ENCODE measurements at regions not wholly inside any gene's neighbourhood (a gene's known extent, or its start where the extent isn't known, plus 50 kb on each side); places are given as distances from the start of the nearest gene placed in this dataset.

- WGBS, 2 experiments (ENCODE audit: extremely low coverage in 2 of 2, insufficient read length in 1 of 2), result 88% methylated on average over 1 of the region's 3 CpGs; no CpG with 5 or more reads in 1 of the 2 experiments
- Histone ChIP-seq H4K8ac (ENCODE audit: low read depth in 2 of 2, low read length in 2 of 2) (no peak overlapping the region), H4K91ac (ENCODE audit: insufficient read depth, low read depth, low read length) (no peak overlapping the region), H3K4me1 (ENCODE audit: control insufficient read depth, insufficient read depth, low read length) (peaks cover 1% of the 10 kb centered on the region; the same call in 1 of the 2 replicates), H3K23ac (ENCODE audit: low read depth, low read length) (no peak overlapping the region), H2BK15ac (ENCODE audit: low read depth, low read length) (no peak overlapping the region), H3K9me3 (ENCODE audit: control insufficient read depth, insufficient read depth, low read length) (no peaks in the 10 kb centered on the region), H3K4ac (ENCODE audit: low read depth, low read length) (peak overlapping the region; percentile 16; the same call in 1 of the 2 replicates), H3K27me3 (ENCODE audit: control insufficient read depth, insufficient read depth, low read length) (no peaks in the 10 kb centered on the region; the same call in 1 of the 2 replicates), H3K56ac (ENCODE audit: extremely low read depth, insufficient read depth, low read length) (no peak overlapping the region), H3K18ac (ENCODE audit: low read depth, low read length) (no peak overlapping the region), H3K14ac (replicated peaks; ENCODE audit: low read depth, low read length) (no peak overlapping the region), H2BK20ac (ENCODE audit: low read depth, low read length) (peak overlapping the region; percentile 20; the same call in 1 of the 2 replicates), H3K79me1 (ENCODE audit: low read depth in 1 of 2, low read length in 2 of 2) (no peaks in the 10 kb centered on the region), H3K36me3 (ENCODE audit: control insufficient read depth, insufficient read depth, low read length) (no peaks in the 10 kb centered on the region; the same call in 1 of the 2 replicates), H3K4me2 (ENCODE audit: low read depth, low read length) (no peak overlapping the region), H2AK5ac (ENCODE audit: low read depth, low read length) (peak overlapping the region; percentile 52), H2AK9ac (replicated peaks; ENCODE audit: low read depth, low read length, poor library complexity) (no peak overlapping the region), H2BK5ac (ENCODE audit: low read depth, low read length, poor library complexity, severe bottlenecking) (no peak overlapping the region), H3K4me3 (ENCODE audit: insufficient read depth, low read depth, low read length) (no peak overlapping the region), H2BK120ac (ENCODE audit: low read depth, low read length) (no peak overlapping the region), H3K27ac (ENCODE audit: insufficient read depth, low read length) (no peak overlapping the region), H2AFZ (replicated peaks; ENCODE audit: low read length, poor library complexity) (no peak overlapping the region), H3K9me1 (ENCODE audit: insufficient read depth, low read length) (no peaks in the 10 kb centered on the region), H4K20me1 (ENCODE audit: insufficient read depth, low read length) (no peaks in the 10 kb centered on the region), H3K9ac (ENCODE audit: low read depth, low read length) (no peak overlapping the region), H4K5ac (ENCODE audit: low read depth, low read length) (no peak overlapping the region)
- in situ Hi-C loops (cut with MboI; ENCODE audit: low sequenced_read_pairs), result no loop called here
- CTCF ChIA-PET, result no interaction called here
- intact Hi-C loops (cut with micrococcal nuclease), result no loop called here
- ATAC-seq (ENCODE audit: low read depth), result no peak
- BruUV-seq (replicated peaks), result no TSS peak
- TF ChIP-seq RFX5 (IDR thresholded peaks at IDR 0.05; ENCODE audit: low read depth, low read length) (no peak), POLR2A (IDR thresholded peaks at IDR 0.05; ENCODE audit: low read depth, low read length) (no peak), USF2 (IDR thresholded peaks at IDR 0.05; ENCODE audit: low read depth, low read length) (no peak), CEBPB (IDR thresholded peaks at IDR 0.05; ENCODE audit: low read depth, low read length) (no peak), CHD1 (IDR thresholded peaks at IDR 0.05; ENCODE audit: low read depth, low read length) (no peak), RAD21 (IDR thresholded peaks at IDR 0.05; ENCODE audit: low read length) (no peak), MXI1 (IDR thresholded peaks at IDR 0.05; ENCODE audit: borderline replicate concordance, low read depth, low read length) (no peak), MAFK (IDR thresholded peaks at IDR 0.05; ENCODE audit: low read depth, low read length) (no peak), CTCF (conservative IDR thresholded peaks at IDR 0.05; ENCODE audit: low read depth, low read length) (no peak), BHLHE40 (IDR thresholded peaks at IDR 0.05; ENCODE audit: low read depth, low read length) (no peak), FOS (IDR thresholded peaks at IDR 0.05; ENCODE audit: low read depth, low read length) (no peak), NFE2L2 (IDR thresholded peaks at IDR 0.05; ENCODE audit: low read depth, low read length) (no peak), MAZ (IDR thresholded peaks at IDR 0.05; ENCODE audit: borderline replicate concordance, low read depth, low read length) (no peak), SMC3 (IDR thresholded peaks at IDR 0.05; ENCODE audit: low read depth, low read length) (no peak), RCOR1 (IDR thresholded peaks at IDR 0.05; ENCODE audit: insufficient replicate concordance, low read length) (no peak), ELK1 (IDR thresholded peaks at IDR 0.05; ENCODE audit: borderline replicate concordance, low read depth, low read length) (no peak)
- POLR2A ChIA-PET (ENCODE audit: unreplicated experiment), result no interaction called here
- dilution Hi-C loops (cut with HindIII; ENCODE audit: low sequenced_read_pairs, unreplicated experiment), result no loop called here
- no peak for DNase-seq
These were observed 180.5 kb downstream of the EFNB2 start for GRCh38 chr13:106354961-106355360.

Measured in IMR-90 (cell line).